ENCODE measurements at regions not wholly inside any gene's neighbourhood (a gene's known extent, or its start where the extent isn't known, plus 50 kb on each side); places are given as distances from the start of the nearest gene placed in this dataset.

GRCh38 chr2:16162491-16163040 lies 222.2 kb downstream of the MYCN start:
- Histone ChIP-seq H3K9me3 (no peaks in the 10 kb centered on the region), H3K4me3 (no peak overlapping the region), H3K27ac (no peak overlapping the region), H3K36me3 (no peaks in the 10 kb centered on the region), H3K27me3 (replicated peaks; ENCODE audit: insufficient read depth) (no peaks in the 10 kb centered on the region), H3K4me1 (ENCODE audit: control insufficient read depth in 1 of 2, low read depth in 2 of 2) (no peaks in the 10 kb centered on the region)
- ATAC-seq (ENCODE audit: insufficient number of reproducible peaks, low FRiP score, low read depth): no peak
- TF ChIP-seq, protein P1, sequence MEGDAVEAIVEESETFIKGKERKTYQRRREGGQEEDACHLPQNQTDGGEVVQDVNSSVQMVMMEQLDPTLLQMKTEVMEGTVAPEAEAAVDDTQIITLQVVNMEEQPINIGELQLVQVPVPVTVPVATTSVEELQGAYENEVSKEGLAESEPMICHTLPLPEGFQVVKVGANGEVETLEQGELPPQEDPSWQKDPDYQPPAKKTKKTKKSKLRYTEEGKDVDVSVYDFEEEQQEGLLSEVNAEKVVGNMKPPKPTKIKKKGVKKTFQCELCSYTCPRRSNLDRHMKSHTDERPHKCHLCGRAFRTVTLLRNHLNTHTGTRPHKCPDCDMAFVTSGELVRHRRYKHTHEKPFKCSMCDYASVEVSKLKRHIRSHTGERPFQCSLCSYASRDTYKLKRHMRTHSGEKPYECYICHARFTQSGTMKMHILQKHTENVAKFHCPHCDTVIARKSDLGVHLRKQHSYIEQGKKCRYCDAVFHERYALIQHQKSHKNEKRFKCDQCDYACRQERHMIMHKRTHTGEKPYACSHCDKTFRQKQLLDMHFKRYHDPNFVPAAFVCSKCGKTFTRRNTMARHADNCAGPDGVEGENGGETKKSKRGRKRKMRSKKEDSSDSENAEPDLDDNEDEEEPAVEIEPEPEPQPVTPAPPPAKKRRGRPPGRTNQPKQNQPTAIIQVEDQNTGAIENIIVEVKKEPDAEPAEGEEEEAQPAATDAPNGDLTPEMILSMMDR (IDR thresholded peaks at IDR 0.05): no peak
- no peak for DNase-seq (ENCODE audit: low spot score)

- Histone ChIP-seq H3K27ac (no peak overlapping the region), H3K4me1 (ENCODE audit: control insufficient read depth in 1 of 2, low read depth in 2 of 2) (no peaks in the 10 kb centered on the region), H3K9me3 (no peaks in the 10 kb centered on the region), H3K27me3 (replicated peaks; ENCODE audit: insufficient read depth) (no peaks in the 10 kb centered on the region), H3K4me3 (no peak overlapping the region), H3K36me3 (no peaks in the 10 kb centered on the region)
- ATAC-seq (ENCODE audit: insufficient number of reproducible peaks, low FRiP score, low read depth): no peak
- TF ChIP-seq, protein P1 (IDR thresholded peaks at IDR 0.05): no peak
- no peak for DNase-seq (ENCODE audit: low spot score)
Measured at GRCh38 chr2:16161768-16162490, 221.6 kb downstream of the MYCN start.

DNA sequence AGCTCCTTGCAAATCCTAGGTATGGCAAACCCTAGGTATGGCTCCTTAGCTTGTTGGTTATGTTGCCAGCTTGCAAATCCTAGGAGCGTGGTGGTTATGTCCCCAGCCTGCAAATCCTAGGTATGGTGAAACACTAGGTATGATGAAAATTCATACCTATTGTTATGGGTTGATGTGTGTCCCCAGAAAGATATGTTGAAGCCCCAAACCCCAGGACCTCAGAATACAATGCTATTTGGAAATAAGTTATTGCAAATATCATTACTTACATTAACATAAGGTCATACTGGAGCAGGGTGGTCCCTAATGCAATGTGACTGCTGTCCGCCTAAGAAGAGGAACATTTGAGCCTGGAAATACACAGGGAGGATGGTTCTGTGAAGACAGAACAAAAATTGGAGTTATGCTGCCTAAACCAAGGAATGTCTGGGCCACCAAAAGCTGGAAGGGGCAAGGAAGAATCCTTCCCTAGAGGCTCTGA lies 220.8 kb downstream of the MYCN start:
- no peaks in the 10 kb centered on the region for H3K4me1 ChIP-seq (ENCODE audit: control insufficient read depth in 1 of 2, low read depth in 2 of 2)

GRCh38 chr2:16160281-16161084 lies 220.1 kb downstream of the MYCN start:
- H3K27ac ChIP-seq: no peak overlapping the region
- no peaks in the 10 kb centered on the region for H3K9me3 ChIP-seq
- H3K27me3 ChIP-seq (replicated peaks; ENCODE audit: insufficient read depth): no peaks in the 10 kb centered on the region
- no peaks in the 10 kb centered on the region for H3K36me3 ChIP-seq
- no peak overlapping the region for H3K4me3 ChIP-seq
- H3K4me1 ChIP-seq (ENCODE audit: control insufficient read depth in 1 of 2, low read depth in 2 of 2): no peaks in the 10 kb centered on the region
- ATAC-seq (ENCODE audit: insufficient number of reproducible peaks, low FRiP score, low read depth) (no peak), DNase-seq (ENCODE audit: low spot score) (no peak)
- TF ChIP-seq, protein P1 (IDR thresholded peaks at IDR 0.05): no peak

More for the DNA sequence above, 220.8 kb downstream of the MYCN start:
- no peak for ATAC-seq (ENCODE audit: insufficient number of reproducible peaks, low FRiP score, low read depth)
- no peak overlapping the region for H3K4me3 ChIP-seq
- no peaks in the 10 kb centered on the region for H3K27me3 ChIP-seq (replicated peaks; ENCODE audit: insufficient read depth)
- H3K9me3 ChIP-seq: no peaks in the 10 kb centered on the region
- no peak overlapping the region for H3K27ac ChIP-seq
- TF ChIP-seq, protein P1 (IDR thresholded peaks at IDR 0.05): no peak
- no peak for DNase-seq (ENCODE audit: low spot score)
- no peaks in the 10 kb centered on the region for H3K36me3 ChIP-seq

DNA sequence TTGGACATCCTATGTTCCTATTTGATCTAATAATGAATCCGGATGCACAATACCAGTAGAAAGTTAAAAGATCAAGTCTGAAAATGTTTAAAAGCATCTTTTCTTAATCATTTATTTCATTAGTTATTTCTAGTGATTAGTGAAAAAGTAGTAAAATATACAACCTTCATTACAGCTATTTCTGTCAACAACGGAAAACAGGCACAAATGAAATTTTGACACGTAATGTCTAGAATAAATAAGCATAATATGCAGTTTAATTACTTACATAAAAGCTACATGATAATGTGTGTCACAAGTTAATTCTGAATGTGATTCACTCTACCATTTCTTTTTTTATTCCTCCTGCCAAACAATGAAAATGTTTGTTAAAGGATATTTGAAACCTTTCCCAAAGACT lies 216.1 kb downstream of the MYCN start:
- TF ChIP-seq, protein P1 (IDR thresholded peaks at IDR 0.05): no peak
- no peak overlapping the region for H3K4me3 ChIP-seq
- H3K4me1 ChIP-seq (ENCODE audit: control insufficient read depth in 1 of 2, low read depth in 2 of 2): no peaks in the 10 kb centered on the region
- no peak overlapping the region for H3K27ac ChIP-seq
- ATAC-seq (ENCODE audit: insufficient number of reproducible peaks, low FRiP score, low read depth): no peak
- H3K9me3 ChIP-seq: no peaks in the 10 kb centered on the region
- H3K27me3 ChIP-seq (replicated peaks; ENCODE audit: insufficient read depth): no peaks in the 10 kb centered on the region
- DNase-seq (ENCODE audit: low spot score): no peak
- no peaks in the 10 kb centered on the region for H3K36me3 ChIP-seq
